ENCODE measurements at regions not wholly inside any gene's neighbourhood (a gene's known extent, or its start where the extent isn't known, plus 50 kb on each side); places are given as distances from the start of the nearest gene placed in this dataset.

GRCh38 chr2:226655871-226656270 lies 143.7 kb downstream of the IRS1 start:
- TF ChIP-seq, protein P1, sequence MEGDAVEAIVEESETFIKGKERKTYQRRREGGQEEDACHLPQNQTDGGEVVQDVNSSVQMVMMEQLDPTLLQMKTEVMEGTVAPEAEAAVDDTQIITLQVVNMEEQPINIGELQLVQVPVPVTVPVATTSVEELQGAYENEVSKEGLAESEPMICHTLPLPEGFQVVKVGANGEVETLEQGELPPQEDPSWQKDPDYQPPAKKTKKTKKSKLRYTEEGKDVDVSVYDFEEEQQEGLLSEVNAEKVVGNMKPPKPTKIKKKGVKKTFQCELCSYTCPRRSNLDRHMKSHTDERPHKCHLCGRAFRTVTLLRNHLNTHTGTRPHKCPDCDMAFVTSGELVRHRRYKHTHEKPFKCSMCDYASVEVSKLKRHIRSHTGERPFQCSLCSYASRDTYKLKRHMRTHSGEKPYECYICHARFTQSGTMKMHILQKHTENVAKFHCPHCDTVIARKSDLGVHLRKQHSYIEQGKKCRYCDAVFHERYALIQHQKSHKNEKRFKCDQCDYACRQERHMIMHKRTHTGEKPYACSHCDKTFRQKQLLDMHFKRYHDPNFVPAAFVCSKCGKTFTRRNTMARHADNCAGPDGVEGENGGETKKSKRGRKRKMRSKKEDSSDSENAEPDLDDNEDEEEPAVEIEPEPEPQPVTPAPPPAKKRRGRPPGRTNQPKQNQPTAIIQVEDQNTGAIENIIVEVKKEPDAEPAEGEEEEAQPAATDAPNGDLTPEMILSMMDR (IDR thresholded peaks at IDR 0.05): no peak
- no peak for TF ChIP-seq POLR2A (IDR thresholded peaks at IDR 0.05)
